ENCODE measurements at regions not wholly inside any gene's neighbourhood (a gene's known extent, or its start where the extent isn't known, plus 50 kb on each side); places are given as distances from the start of the nearest gene placed in this dataset.

DNA sequence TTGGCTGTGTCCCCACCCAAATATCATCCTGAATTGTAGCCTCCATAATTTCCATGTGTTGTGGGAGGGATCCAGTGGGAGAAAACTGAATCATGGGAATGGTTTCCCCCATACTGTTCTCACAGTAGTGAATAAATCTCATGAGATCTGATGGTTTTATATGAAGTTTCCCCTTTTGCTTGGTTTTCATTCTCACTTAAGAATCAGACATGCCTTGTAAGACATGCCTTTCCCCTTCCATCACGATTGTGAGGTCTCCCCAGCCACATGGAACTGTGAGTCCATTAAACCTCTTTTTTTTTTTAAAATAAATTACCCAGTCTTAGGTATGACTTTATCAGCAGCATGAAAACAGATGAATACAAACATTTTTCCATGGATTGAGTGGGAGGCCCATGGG, 652.9 kb downstream of the ETNK1 start:
- TF ChIP-seq BMI1 (IDR thresholded peaks at IDR 0.05; ENCODE audit: borderline replicate concordance) (no peak), TCF3 (IDR thresholded peaks at IDR 0.05; ENCODE audit: borderline replicate concordance, insufficient read depth, low read depth, low read length) (no peak), POLR2A (IDR thresholded peaks at IDR 0.05; ENCODE audit: low read depth, low read length) (no peak), MEF2B (IDR thresholded peaks at IDR 0.05; ENCODE audit: partially characterized antibody, poor library complexity, severe bottlenecking) (no peak)
- TF ChIP-seq, protein P1, sequence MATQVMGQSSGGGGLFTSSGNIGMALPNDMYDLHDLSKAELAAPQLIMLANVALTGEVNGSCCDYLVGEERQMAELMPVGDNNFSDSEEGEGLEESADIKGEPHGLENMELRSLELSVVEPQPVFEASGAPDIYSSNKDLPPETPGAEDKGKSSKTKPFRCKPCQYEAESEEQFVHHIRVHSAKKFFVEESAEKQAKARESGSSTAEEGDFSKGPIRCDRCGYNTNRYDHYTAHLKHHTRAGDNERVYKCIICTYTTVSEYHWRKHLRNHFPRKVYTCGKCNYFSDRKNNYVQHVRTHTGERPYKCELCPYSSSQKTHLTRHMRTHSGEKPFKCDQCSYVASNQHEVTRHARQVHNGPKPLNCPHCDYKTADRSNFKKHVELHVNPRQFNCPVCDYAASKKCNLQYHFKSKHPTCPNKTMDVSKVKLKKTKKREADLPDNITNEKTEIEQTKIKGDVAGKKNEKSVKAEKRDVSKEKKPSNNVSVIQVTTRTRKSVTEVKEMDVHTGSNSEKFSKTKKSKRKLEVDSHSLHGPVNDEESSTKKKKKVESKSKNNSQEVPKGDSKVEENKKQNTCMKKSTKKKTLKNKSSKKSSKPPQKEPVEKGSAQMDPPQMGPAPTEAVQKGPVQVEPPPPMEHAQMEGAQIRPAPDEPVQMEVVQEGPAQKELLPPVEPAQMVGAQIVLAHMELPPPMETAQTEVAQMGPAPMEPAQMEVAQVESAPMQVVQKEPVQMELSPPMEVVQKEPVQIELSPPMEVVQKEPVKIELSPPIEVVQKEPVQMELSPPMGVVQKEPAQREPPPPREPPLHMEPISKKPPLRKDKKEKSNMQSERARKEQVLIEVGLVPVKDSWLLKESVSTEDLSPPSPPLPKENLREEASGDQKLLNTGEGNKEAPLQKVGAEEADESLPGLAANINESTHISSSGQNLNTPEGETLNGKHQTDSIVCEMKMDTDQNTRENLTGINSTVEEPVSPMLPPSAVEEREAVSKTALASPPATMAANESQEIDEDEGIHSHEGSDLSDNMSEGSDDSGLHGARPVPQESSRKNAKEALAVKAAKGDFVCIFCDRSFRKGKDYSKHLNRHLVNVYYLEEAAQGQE (IDR thresholded peaks at IDR 0.05; ENCODE audit: low read depth, low read length), result no peak
- TF ChIP-seq, protein P2, sequence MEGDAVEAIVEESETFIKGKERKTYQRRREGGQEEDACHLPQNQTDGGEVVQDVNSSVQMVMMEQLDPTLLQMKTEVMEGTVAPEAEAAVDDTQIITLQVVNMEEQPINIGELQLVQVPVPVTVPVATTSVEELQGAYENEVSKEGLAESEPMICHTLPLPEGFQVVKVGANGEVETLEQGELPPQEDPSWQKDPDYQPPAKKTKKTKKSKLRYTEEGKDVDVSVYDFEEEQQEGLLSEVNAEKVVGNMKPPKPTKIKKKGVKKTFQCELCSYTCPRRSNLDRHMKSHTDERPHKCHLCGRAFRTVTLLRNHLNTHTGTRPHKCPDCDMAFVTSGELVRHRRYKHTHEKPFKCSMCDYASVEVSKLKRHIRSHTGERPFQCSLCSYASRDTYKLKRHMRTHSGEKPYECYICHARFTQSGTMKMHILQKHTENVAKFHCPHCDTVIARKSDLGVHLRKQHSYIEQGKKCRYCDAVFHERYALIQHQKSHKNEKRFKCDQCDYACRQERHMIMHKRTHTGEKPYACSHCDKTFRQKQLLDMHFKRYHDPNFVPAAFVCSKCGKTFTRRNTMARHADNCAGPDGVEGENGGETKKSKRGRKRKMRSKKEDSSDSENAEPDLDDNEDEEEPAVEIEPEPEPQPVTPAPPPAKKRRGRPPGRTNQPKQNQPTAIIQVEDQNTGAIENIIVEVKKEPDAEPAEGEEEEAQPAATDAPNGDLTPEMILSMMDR (IDR thresholded peaks at IDR 0.05 in 2 of 3, conservative IDR thresholded peaks at IDR 0.05 in 1 of 3; ENCODE audit: control insufficient read depth in 2 of 3, extremely low read depth in 1 of 3, insufficient read depth in 1 of 3, low read depth in 3 of 3, low read length in 3 of 3), result no peak
- TF ChIP-seq, protein P3, sequence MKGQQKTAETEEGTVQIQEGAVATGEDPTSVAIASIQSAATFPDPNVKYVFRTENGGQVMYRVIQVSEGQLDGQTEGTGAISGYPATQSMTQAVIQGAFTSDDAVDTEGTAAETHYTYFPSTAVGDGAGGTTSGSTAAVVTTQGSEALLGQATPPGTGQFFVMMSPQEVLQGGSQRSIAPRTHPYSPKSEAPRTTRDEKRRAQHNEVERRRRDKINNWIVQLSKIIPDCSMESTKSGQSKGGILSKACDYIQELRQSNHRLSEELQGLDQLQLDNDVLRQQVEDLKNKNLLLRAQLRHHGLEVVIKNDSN (IDR thresholded peaks at IDR 0.05; ENCODE audit: borderline replicate concordance, extremely low read length, insufficient read depth, low read depth, low read length), result no peak
- TF ChIP-seq, protein P4, sequence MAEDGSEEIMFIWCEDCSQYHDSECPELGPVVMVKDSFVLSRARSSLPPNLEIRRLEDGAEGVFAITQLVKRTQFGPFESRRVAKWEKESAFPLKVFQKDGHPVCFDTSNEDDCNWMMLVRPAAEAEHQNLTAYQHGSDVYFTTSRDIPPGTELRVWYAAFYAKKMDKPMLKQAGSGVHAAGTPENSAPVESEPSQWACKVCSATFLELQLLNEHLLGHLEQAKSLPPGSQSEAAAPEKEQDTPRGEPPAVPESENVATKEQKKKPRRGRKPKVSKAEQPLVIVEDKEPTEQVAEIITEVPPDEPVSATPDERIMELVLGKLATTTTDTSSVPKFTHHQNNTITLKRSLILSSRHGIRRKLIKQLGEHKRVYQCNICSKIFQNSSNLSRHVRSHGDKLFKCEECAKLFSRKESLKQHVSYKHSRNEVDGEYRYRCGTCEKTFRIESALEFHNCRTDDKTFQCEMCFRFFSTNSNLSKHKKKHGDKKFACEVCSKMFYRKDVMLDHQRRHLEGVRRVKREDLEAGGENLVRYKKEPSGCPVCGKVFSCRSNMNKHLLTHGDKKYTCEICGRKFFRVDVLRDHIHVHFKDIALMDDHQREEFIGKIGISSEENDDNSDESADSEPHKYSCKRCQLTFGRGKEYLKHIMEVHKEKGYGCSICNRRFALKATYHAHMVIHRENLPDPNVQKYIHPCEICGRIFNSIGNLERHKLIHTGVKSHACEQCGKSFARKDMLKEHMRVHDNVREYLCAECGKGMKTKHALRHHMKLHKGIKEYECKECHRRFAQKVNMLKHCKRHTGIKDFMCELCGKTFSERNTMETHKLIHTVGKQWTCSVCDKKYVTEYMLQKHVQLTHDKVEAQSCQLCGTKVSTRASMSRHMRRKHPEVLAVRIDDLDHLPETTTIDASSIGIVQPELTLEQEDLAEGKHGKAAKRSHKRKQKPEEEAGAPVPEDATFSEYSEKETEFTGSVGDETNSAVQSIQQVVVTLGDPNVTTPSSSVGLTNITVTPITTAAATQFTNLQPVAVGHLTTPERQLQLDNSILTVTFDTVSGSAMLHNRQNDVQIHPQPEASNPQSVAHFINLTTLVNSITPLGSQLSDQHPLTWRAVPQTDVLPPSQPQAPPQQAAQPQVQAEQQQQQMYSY (CRISPR knock-in tag; IDR thresholded peaks at IDR 0.05), result no peak
